Endothelial cell of umbilical vein (primary cell): ENCODE measurements at regions not wholly inside any gene's neighbourhood (a gene's known extent, or its start where the extent isn't known, plus 50 kb on each side); places are given as distances from the start of the nearest gene placed in this dataset.

Source experiments
- BruUV-seq: library from RNA; stranded (reverse); fragments of 400-500 nt; replicated peaks from 2 replicates; lab custom pipeline; 2021; lab: Mats Ljungman, UMichigan
- CTCF ChIA-PET: fragments of 300-600, 350-600 bp; sonication (Branson Sonifier 250); formaldehyde crosslinking; loops from one replicate; lab custom pipeline; 2021; ENCODE audit warnings: antibody characterized with exemption, inconsistent platforms; lab: Charles Lee
- POLR2A ChIA-PET: fragments of 300-600, 350-600 bp; sonication (Branson Sonifier 250); formaldehyde crosslinking; loops from one replicate; lab custom pipeline; 2021; ENCODE audit warnings: antibody characterized with exemption, inconsistent platforms; lab: Charles Lee
- DNase-seq: peaks from one replicate; pipeline ENCODE4 v3.0.0-alpha.2; 2011; ENCODE audit warnings: low read depth, low spot score
- FAIRE-seq: peaks from 2 replicates; lab custom pipeline; 2011; peaks lifted over from hg19 to GRCh38; lab: Jason Lieb, UNC
- H2AFZ ChIP-seq: 2 replicates; pipeline ENCODE4 v1.6.0; 2012; ENCODE audit warnings: low read depth, low read length, control low read depth, inconsistent platforms
- H3K27ac ChIP-seq: 2 replicates; pipeline ENCODE4 v1.5.1; 2011; ENCODE audit warnings: low read depth, mild to moderate bottlenecking, control low read depth, low read length, moderate library complexity; ENCODE audit not compliant: insufficient read depth
- H3K27me3 ChIP-seq, 2 experiments: 2 replicates each; pipeline versions ENCODE4 v1.6.0 to v1.6.1; 2011; ENCODE audit warnings: low read length in 2 of 2, mixed read lengths in 1 of 2; ENCODE audit not compliant: control insufficient read depth in 2 of 2, insufficient read depth in 2 of 2
- H3K36me3 ChIP-seq, 2 experiments: 2 replicates in 1 of 2; 3 replicates in 1 of 2; pipeline ENCODE4 v1.5.1; 2011; ENCODE audit warnings: low read length in 2 of 2, mild to moderate bottlenecking in 1 of 2, moderate library complexity in 1 of 2; ENCODE audit not compliant: control insufficient read depth in 2 of 2, insufficient read depth in 2 of 2; ENCODE audit errors: extremely low read depth in 1 of 2
- H3K4me1 ChIP-seq: 3 replicates; pipeline ENCODE4 v1.5.1; 2011; ENCODE audit warnings: mild to moderate bottlenecking, low read length; ENCODE audit not compliant: control insufficient read depth, insufficient read depth; ENCODE audit errors: extremely low read depth
- H3K4me2 ChIP-seq: 2 replicates; pipeline ENCODE4 v1.6.1; 2011; ENCODE audit warnings: low read length, control low read depth, mixed read lengths; ENCODE audit not compliant: insufficient read depth
- H3K4me3 ChIP-seq, 3 experiments: fragments of 200-600 bp in 1 of 3; sonication (generic), shearing (Covaris generic) in 1 of 3; replicated peaks in 1 of 3; 2 replicates each; pipeline ENCODE4 v1.5.1; 2011 to 2016; ENCODE audit warnings: control low read depth in 3 of 3, low read length in 3 of 3, mild to moderate bottlenecking in 2 of 3, inconsistent platforms in 1 of 3, low read depth in 1 of 3, moderate library complexity in 1 of 3; ENCODE audit not compliant: insufficient read depth in 1 of 3
- H3K79me2 ChIP-seq: 2 replicates; pipeline ENCODE4 v1.6.0; 2012; ENCODE audit warnings: low read length, inconsistent platforms; ENCODE audit not compliant: control insufficient read depth, insufficient read depth
- H3K9ac ChIP-seq: replicated peaks from 2 replicates; pipeline ENCODE3; 2011; ENCODE audit warnings: low read length, control low read depth; ENCODE audit not compliant: insufficient read depth; ENCODE audit errors: extremely low read depth
- H3K9me1 ChIP-seq: replicated peaks from 3 replicates; pipeline ENCODE4 v1.6.0; 2011; ENCODE audit warnings: mild to moderate bottlenecking, low read length; ENCODE audit not compliant: control insufficient read depth, insufficient read depth; ENCODE audit errors: extremely low read depth
- H3K9me3 ChIP-seq: replicated peaks from 2 replicates; pipeline ENCODE4 v1.5.1; 2012; ENCODE audit warnings: low read length, inconsistent platforms; ENCODE audit not compliant: control insufficient read depth, insufficient read depth
- H4K20me1 ChIP-seq: replicated peaks from 2 replicates; pipeline ENCODE3; 2011; ENCODE audit warnings: mild to moderate bottlenecking, low read length; ENCODE audit not compliant: control insufficient read depth, insufficient read depth; ENCODE audit errors: extremely low read depth
- CTCF ChIP-seq, 2 donors: IDR thresholded peaks; 1 replicate in 1 of 2; 2 replicates in 1 of 2; pipeline ENCODE4 v1.5.1; 2011; ENCODE audit warnings: low read length in 2 of 2, mild to moderate bottlenecking in 2 of 2, moderate library complexity in 2 of 2, control low read depth in 1 of 2, inconsistent platforms in 1 of 2, low read depth in 1 of 2; ENCODE audit not compliant: insufficient read depth in 1 of 2; ENCODE audit errors: extremely low read depth in 1 of 2
- EZH2 ChIP-seq: IDR thresholded peaks from 2 replicates; pipeline ENCODE4 v1.6.1; 2012; ENCODE audit warnings: borderline replicate concordance, low read depth, mild to moderate bottlenecking, moderate library complexity, low read length, inconsistent platforms; ENCODE audit not compliant: severe bottlenecking
- FOS ChIP-seq: IDR thresholded peaks from 2 replicates; pipeline ENCODE4 v1.6.1; 2011; ENCODE audit warnings: mild to moderate bottlenecking, low read length, moderate library complexity, borderline replicate concordance; ENCODE audit not compliant: insufficient read depth
- GATA2 ChIP-seq: IDR thresholded peaks from 2 replicates; pipeline ENCODE4 v1.7.0; 2011; ENCODE audit warnings: low read depth, mild to moderate bottlenecking, moderate library complexity, mixed read lengths, low read length; ENCODE audit not compliant: insufficient read length, insufficient read depth
- JUN ChIP-seq: IDR thresholded peaks from 2 replicates; pipeline ENCODE4 v1.6.1; 2011; ENCODE audit warnings: borderline replicate concordance, low read depth; ENCODE audit not compliant: insufficient read length, insufficient read depth
- MAX ChIP-seq: IDR thresholded peaks from 2 replicates; pipeline ENCODE4 v1.6.1; 2011; ENCODE audit not compliant: insufficient read depth, insufficient read length
- MYC ChIP-seq: IDR thresholded peaks from one replicate; pipeline ENCODE4 v1.6.1; 2011; ENCODE audit warnings: mild to moderate bottlenecking, low read depth, low read length
- POLR2A ChIP-seq: IDR thresholded peaks from 2 replicates; pipeline ENCODE4 v1.6.1; 2012; ENCODE audit warnings: low read depth, mild to moderate bottlenecking, control low read depth, low read length
- POLR2AphosphoS5 ChIP-seq: IDR thresholded peaks from 2 replicates; pipeline ENCODE4 v1.6.1; 2012; ENCODE audit warnings: low read depth, mild to moderate bottlenecking, control low read depth, low read length, moderate library complexity; ENCODE audit not compliant: insufficient read depth
- dilution Hi-C: fragments of 300-500 bp; cut with MboI; formaldehyde crosslinking; loops from one replicate; pipeline ENCODE4 v1.15.0; 2019; ENCODE audit warnings: low sequenced_read_pairs; ENCODE audit not compliant: extremely low pct_ligation_motif_present
- intact Hi-C: fragments of 100-400 bp; cut with micrococcal nuclease; formaldehyde crosslinking; loops from one replicate; pipeline ENCODE4 v1.10.0; 2022

- H3K79me2 ChIP-seq: no peaks in the 10 kb centered on the region
- H3K9ac ChIP-seq: no peak overlapping the region
- H3K4me3 ChIP-seq: no peak overlapping the region
- no peak overlapping the region for H3K4me2 ChIP-seq
- no peaks in the 10 kb centered on the region for H3K36me3 ChIP-seq
- H3K9me1 ChIP-seq: no peaks in the 10 kb centered on the region
- no peak for TF ChIP-seq MAX
- no peaks in the 10 kb centered on the region for H3K9me3 ChIP-seq
- DNase-seq (no peak), FAIRE-seq (no peak)
- H3K27ac ChIP-seq: no peak overlapping the region
- H4K20me1 ChIP-seq: no peaks in the 10 kb centered on the region
- BruUV-seq: no TSS peak
- ChIA-PET CTCF (no interaction called here), POLR2A (no interaction called here)
- intact Hi-C loops: no loop called here
- no peaks in the 10 kb centered on the region for H3K4me1 ChIP-seq
- dilution Hi-C loops: no loop called here
- H2AFZ ChIP-seq: no peak overlapping the region
- H3K27me3 ChIP-seq: no peaks in the 10 kb centered on the region
These were observed 265.6 kb upstream of the BTBD3 start for GRCh38 chr20:11652128-11652527.

GRCh38 chr20:11654766-11655165 lies 262.9 kb upstream of the BTBD3 start:
- CTCF ChIA-PET: no interaction called here

More at GRCh38 chr20:11654766-11655165, 262.9 kb upstream of the BTBD3 start:
- no peak overlapping the region for H3K9ac ChIP-seq
- no peaks in the 10 kb centered on the region for H3K4me1 ChIP-seq
- no peaks in the 10 kb centered on the region for H4K20me1 ChIP-seq
- no peaks in the 10 kb centered on the region for H3K9me1 ChIP-seq
- TF ChIP-seq JUN: no peak
- TF ChIP-seq GATA2: no peak
- TF ChIP-seq EZH2: no peak
- no peak for TF ChIP-seq POLR2A
- no peak for TF ChIP-seq FOS
- TF ChIP-seq POLR2AphosphoS5: no peak
- no peak for TF ChIP-seq MYC
- TF ChIP-seq MAX: no peak
- no peak for TF ChIP-seq CTCF (IDR thresholded peaks at IDR 0.05; ENCODE audit: extremely low read depth in 1 of 2, insufficient read depth in 1 of 2, low read depth in 1 of 2, low read length in 2 of 2)
- DNase-seq (no peak), FAIRE-seq (no peak)
- H3K4me3 ChIP-seq: no peak overlapping the region
- intact Hi-C loops (no loop called here), dilution Hi-C loops (no loop called here)
- POLR2A ChIA-PET: no interaction called here
- no peaks in the 10 kb centered on the region for H3K79me2 ChIP-seq
- no peak overlapping the region for H3K4me2 ChIP-seq
- no peaks in the 10 kb centered on the region for H3K27me3 ChIP-seq
- no peak overlapping the region for H3K27ac ChIP-seq
- no peak overlapping the region for H2AFZ ChIP-seq
- H3K9me3 ChIP-seq: no peaks in the 10 kb centered on the region
- H3K36me3 ChIP-seq: no peaks in the 10 kb centered on the region
- no TSS peak for BruUV-seq
